ELF-1 (cell line): ENCODE measurements at regions not wholly inside any gene's neighbourhood (a gene's known extent, or its start where the extent isn't known, plus 50 kb on each side); places are given as distances from the start of the nearest gene placed in this dataset.
A peak's percentile ranks its signal among the peaks of the same experiment; 100 is the strongest.
"Not testable (repeated sequence)": the region's sequence is repeated elsewhere in the genome, so short reads cannot be mapped to it uniquely, and the experiment has no call there.

Experiments used
- DNase-seq: peaks from one replicate; pipeline ENCODE4 v3.0.0-alpha.2; 2016; ENCODE audit warnings: low read depth, low spot score

DNA sequence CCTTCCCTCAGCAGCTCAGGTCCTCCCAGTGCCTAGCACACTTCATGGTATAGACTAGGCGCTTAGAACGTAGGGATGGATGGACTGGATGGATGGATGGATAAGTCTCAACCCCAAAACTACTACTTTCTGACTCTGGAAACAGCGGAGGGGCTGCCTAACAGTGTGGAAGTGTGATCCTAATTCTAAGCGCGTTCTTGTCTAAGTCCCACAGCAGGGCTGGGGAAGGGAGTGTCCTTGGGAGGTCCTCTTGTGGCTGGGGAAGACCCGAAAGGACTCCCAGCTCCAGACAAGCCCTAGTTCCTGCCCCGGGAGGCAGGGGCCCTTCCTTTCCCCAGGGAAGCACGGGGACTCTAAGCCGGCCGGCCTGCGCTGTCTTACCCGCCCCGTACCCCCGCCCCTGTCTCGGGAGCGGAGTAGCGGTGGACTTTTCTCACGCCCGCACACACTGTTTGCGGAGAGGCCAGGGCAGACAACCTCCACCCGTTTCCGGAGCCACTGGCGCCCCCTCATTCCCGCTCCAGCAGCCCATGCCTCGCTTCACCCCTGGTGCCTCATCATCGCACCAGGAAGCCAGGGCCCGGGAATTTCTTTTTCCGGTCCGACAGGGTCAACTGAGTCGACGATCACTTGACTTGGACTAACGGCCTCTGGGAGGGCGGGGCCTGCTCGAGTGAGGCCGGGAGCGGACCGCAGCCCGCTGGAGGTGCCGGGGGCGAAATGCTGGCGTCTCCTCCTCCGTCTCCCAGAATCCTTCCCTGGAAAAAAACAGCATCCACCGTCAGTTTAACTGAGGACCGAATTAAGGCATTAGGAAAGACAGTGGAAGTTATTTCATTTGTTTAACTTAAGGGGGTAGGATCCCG is 133.3 kb downstream of the TBC1D2B start:
- peak; percentile 93 for DNase-seq

DNA sequence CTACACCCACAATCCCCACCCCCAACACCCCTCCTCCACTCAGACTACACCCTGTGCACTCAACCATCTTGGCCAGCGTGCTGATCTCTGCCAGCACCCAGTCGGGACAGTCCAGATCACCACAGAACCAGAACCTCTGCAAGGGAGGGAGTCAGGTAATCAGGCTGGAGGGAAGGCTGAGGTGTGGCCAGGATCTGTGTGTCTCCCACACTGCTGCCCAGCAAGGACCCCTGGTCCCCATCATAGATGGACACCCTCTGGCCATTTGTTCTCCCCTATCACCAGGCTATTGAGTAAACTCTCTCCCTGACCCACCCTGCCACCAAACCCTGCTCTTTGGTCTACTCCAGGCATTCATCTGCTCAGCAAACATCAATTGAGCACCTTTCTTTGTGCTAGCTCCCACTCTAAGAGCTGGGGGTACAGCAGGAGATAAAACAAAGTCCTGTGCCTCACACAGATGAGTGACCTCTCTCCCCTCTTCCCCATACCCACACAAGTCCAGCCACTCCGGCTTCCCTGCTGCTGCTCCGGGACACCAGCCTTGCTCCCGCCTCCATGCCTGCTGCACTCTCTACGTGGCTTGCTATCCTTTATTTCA is 134.8 kb downstream of the TBC1D2B start:
- DNase-seq = no peak

GRCh38 chr15:77941090-77941827 is 136.3 kb downstream of the TBC1D2B start:
- DNase-seq = not testable (repeated sequence)

- DNase-seq = no peak
These were observed 137.0 kb downstream of the TBC1D2B start for GRCh38 chr15:77940381-77940947.

- DNase-seq = no peak
These were observed 137.7 kb downstream of the TBC1D2B start for GRCh38 chr15:77939851-77940250.

DNA sequence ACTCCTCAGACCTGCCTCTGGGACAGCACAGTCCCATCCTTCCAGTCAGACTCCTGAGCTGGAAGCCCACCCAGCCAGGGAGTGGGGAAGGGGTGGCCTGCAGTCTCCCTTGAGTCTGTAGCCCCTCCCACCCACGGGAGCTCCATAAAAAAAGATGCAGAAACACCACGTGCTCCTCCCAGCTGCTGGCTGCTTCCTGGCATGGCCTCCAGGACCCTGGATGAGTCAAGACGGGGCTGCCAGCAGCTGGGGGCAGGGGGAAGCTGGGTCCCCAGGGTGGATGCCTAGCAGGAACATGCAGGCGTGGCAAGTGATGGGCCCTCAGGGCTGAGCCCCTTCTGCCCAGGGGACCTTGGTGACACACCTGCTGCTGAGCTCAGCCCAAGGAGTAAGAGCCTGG is 138.5 kb downstream of the TBC1D2B start:
- not testable (repeated sequence) for DNase-seq

- not testable (repeated sequence) for DNase-seq
These were observed 139.0 kb downstream of the TBC1D2B start for GRCh38 chr15:77938546-77938945.

DNA sequence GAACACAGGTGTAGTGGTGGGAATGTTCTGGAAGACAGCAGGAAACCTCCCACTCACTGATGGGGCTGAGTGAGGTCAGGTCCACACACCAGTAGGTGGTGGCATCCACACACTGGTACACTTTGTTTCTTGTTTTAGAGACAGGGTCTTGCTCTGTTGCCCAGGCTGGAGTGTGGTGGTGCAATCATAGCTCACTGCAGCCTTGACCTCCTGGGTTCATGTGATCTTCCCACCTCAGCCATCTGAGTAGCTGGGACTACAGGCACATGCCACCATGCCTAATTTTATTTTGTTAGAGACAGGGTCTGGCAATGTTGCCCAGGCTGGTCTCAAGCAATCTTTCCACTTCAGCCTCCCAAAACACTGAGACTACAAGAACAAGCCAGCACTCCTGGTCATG is 140.9 kb downstream of the TBC1D2B start:
- DNase-seq = not testable (repeated sequence)

DNA sequence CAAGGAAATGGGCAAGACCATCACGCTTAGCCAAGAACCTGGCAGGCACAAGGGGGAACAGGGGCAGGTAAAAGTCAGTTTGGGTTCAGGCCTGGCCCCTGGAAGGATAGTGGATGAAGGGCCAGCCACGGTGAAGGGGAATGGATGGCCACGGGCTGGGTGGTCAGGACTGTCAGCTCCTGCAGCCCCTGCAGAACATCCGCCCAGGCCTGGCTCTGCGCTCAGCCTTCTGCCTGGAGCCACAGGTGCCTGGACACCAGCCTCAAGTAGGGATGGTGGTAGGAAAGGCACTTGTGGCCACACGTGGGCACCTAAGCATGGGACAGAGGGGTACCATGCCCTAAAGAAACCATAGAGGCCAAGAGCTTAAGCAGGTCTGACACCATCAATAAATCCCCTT is 143.0 kb downstream of the TBC1D2B start:
- not testable (repeated sequence) for DNase-seq

GRCh38 chr15:77930907-77931306 is 146.6 kb downstream of the TBC1D2B start:
- DNase-seq = peak; percentile 27

- DNase-seq = not testable (repeated sequence)
These were observed 147.0 kb downstream of the TBC1D2B start for GRCh38 chr15:77930490-77930889.

DNA sequence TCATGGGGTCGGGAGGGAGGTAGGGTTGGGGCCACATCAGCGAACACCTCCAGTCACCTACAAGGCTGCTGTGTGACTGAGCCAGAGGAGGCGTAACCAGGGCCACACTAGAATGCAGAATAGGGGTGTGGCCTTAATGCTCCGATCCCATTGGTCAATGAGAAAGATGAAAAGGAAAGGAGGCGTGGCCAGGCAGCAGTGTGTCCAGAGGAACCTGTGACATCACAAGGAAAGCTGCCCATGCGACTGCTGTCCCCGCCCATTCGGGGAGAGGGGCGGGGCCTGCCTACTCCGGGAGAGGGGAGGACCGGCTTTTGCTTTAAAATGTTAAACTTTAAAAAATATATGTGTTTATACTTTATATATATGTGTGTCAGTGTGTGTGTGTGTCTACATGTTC is 150.7 kb downstream of the TBC1D2B start:
- peak; percentile 73 for DNase-seq

DNA sequence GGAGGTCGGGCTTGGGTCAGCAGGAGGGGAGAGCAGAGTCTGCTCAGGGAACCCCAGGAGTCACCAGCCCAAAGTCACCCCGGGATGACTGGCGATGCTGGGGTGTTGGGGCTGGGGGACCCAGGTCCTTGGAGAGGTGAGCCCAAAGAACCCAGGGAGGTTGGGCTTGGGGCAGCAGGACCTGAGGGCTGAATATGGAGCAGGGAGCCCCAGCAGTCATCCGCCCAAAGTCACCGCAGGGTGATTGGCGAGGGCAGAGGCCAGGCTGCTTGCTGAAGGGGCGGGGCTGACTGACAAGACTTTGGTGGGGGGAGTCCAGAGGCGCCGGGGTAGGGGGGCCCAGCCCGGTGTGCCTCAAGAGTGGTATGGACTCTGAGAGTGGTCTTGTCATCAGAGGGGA is 151.2 kb downstream of the TBC1D2B start:
- not testable (repeated sequence) for DNase-seq

GRCh38 chr15:77925101-77925500 is 152.4 kb downstream of the TBC1D2B start:
- DNase-seq = not testable (repeated sequence)

DNA sequence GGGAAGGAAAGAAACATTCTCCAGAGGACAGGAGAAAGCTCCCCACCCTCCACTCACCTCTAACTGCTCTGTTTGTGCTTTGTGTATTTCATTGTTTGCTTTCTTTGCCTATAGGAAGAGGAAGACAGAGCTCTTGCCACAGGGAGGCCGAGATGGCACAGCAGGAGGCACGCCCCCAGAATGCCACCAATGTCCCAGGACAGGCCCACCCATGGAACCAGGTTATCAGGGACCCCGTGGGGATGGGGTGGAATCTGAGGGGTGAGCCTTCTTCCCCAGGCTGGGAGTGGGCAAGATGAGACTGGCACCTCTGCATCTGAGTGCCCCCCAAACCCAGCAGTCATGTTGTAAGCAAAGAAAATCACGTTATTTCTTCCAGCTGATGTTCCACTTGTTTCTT is 155.8 kb downstream of the TBC1D2B start:
- no peak for DNase-seq

GRCh38 chr15:77916966-77917635 is 160.4 kb downstream of the TBC1D2B start:
- DNase-seq = not testable (repeated sequence)

DNA sequence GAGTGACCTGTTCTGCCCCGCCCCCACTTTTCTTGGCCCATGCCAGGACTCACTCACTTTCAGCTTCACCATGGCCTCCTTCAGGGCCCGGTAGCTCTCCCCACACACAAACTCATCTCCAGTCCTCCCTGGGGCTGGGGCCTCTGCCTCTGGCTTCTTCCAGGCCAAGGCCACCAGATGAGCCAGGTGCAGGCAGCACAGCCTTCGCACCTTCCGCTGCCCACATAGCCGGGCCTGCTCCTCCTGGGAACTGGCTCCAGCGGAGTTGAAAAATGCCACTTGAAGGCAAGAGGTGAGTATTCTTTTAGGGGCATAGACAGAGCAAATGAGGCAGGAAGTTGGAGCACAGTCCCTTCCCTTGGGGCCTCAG is 161.6 kb downstream of the TBC1D2B start:
- DNase-seq = not testable (repeated sequence)

DNA sequence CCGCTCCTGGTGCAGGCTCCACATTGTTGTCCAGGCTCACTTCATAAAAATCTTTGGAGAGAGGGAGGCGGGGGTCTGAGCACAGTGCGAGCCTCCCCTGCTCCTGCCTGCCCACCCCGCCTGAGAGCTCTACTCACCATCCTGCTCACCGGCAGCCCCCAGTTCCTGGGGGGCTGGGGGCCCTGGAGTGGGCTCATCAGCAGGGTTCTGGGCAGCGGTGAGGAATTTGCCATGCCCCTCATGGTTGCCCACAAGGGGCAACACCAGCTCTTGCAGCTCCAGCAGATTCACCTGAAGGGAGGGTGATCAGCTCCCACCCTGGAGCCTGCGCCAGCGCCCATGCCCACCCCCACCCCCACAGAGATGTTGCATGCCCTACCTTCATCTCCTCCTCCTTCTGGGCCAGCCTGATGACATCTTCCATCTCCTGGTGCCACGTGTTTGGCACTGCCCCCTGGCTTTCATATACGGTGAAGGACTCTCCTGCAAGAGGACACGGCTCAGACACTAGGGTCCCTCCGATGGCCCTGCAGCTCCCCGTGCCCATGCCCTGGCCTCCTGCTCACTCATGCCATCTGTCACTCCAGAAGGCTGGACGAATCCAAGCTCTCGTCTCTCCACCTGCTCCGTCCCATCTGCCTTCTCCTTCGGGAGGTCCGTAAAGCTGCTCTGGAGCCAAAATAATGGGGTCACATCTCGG is 162.1 kb downstream of the TBC1D2B start:
- DNase-seq = no peak

DNA sequence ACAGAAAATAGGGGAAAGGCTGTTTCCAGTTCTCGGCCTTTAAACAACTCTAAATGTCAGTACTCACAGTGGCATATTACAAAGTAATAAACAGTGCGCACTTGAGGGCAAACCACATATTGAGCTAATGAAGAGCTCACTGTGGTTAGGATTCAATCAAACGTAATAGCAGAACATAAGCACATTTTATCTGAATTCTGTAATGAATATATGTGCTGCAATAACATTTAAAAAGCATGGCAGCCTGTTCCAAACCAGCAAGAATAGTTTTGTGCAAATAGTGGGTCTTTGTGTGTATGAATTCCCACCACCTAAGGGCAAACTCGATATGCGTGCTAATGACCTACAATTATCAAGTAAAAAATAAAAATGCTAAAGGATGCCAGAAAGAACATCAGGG is 163.0 kb downstream of the TBC1D2B start:
- not testable (repeated sequence) for DNase-seq

GRCh38 chr15:77910030-77910911 is 167.2 kb downstream of the TBC1D2B start:
- peak; percentile 91 for DNase-seq
